Stimulated activated CD8-positive, alpha-beta memory T cell treated with anti-CD3 and anti-CD28 coated beads, Interleukin-7, amount 100 ng/mL, for 24 hours (primary cell): ENCODE measurements at regions not wholly inside any gene's neighbourhood (a gene's known extent, or its start where the extent isn't known, plus 50 kb on each side); places are given as distances from the start of the nearest gene placed in this dataset.

Source experiments
- DNase-seq: peaks from one replicate; pipeline ENCODE4 v3.0.0-alpha.2; 2020; ENCODE audit warnings: low read depth

GRCh38 chrX:150164971-150165600 is 198.0 kb upstream of the MAMLD1 start:
- no peak for DNase-seq

GRCh38 chrX:150165776-150166610 is 197.1 kb upstream of the MAMLD1 start:
- no peak for DNase-seq

- no peak for DNase-seq
Observed at GRCh38 chrX:150167482-150168324, 195.4 kb upstream of the MAMLD1 start.

- no peak for DNase-seq
Observed at GRCh38 chrX:150182161-150182560, 181.0 kb upstream of the MAMLD1 start.

GRCh38 chrX:150184491-150184890 is 178.6 kb upstream of the MAMLD1 start:
- no peak for DNase-seq

- DNase-seq = no peak
Observed at GRCh38 chrX:150185766-150186165, 177.4 kb upstream of the MAMLD1 start.

- DNase-seq = no peak
Observed at GRCh38 chrX:150192816-150193215, 170.3 kb upstream of the MAMLD1 start.

GRCh38 chrX:150196285-150196684 is 166.8 kb upstream of the MAMLD1 start:
- no peak for DNase-seq

- no peak for DNase-seq
Observed at GRCh38 chrX:150197388-150197787, 165.7 kb upstream of the MAMLD1 start.

- no peak for DNase-seq
Observed at GRCh38 chrX:150198776-150199175, 164.3 kb upstream of the MAMLD1 start.

GRCh38 chrX:150199181-150199580 is 163.9 kb upstream of the MAMLD1 start:
- DNase-seq = no peak

GRCh38 chrX:150199803-150200202 is 163.3 kb upstream of the MAMLD1 start:
- no peak for DNase-seq

- DNase-seq = no peak
Observed at GRCh38 chrX:150200361-150200760, 162.8 kb upstream of the MAMLD1 start.

- peak; percentile 3 for DNase-seq
Observed at GRCh38 chrX:150200820-150201287, 162.3 kb upstream of the MAMLD1 start.

- no peak for DNase-seq
Observed at GRCh38 chrX:150201391-150201790, 161.7 kb upstream of the MAMLD1 start.

GRCh38 chrX:150201841-150202240 is 161.3 kb upstream of the MAMLD1 start:
- DNase-seq = no peak

GRCh38 chrX:150202641-150203247 is 160.4 kb upstream of the MAMLD1 start:
- no peak for DNase-seq

GRCh38 chrX:150203248-150203645 is 159.9 kb upstream of the MAMLD1 start:
- no peak for DNase-seq

GRCh38 chrX:150205011-150205410 is 158.1 kb upstream of the MAMLD1 start:
- no peak for DNase-seq

- no peak for DNase-seq
Observed at GRCh38 chrX:150207733-150208132, 155.4 kb upstream of the MAMLD1 start.

GRCh38 chrX:150211988-150212387 is 151.1 kb upstream of the MAMLD1 start:
- DNase-seq = no peak
